Umbilical cord (tissue), 1 donor: ENCODE measurements at regions not wholly inside any gene's neighbourhood (a gene's known extent, or its start where the extent isn't known, plus 50 kb on each side); places are given as distances from the start of the nearest gene placed in this dataset.
"Not testable (repeated sequence)": the region's sequence is repeated elsewhere in the genome, so short reads cannot be mapped to it uniquely, and the experiment has no call there.

ENCODE experiments used
- DNase-seq: peaks from one replicate; pipeline ENCODE4 v3.0.0-alpha.2; 2015; ENCODE audit warnings: low spot score

DNA sequence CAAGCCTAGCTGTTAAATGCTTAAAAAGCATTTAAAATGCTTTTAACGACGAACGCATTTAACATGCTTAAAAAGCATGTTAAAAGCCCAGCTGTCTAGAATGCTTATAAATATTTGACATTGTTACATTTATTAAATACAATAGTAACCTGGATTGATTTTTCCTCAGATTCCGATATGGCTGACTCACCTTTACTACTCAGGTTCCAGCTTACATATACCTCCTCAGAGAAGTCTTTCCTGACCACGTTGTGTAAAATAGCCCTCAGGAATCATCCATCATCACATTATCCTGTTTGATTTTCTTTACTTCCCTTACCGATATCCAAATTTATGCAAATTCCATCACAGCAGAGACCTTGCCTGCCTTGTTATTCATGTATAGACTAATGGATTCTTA, 51.4 kb downstream of the SLC41A2 start:
- no peak for DNase-seq

DNA sequence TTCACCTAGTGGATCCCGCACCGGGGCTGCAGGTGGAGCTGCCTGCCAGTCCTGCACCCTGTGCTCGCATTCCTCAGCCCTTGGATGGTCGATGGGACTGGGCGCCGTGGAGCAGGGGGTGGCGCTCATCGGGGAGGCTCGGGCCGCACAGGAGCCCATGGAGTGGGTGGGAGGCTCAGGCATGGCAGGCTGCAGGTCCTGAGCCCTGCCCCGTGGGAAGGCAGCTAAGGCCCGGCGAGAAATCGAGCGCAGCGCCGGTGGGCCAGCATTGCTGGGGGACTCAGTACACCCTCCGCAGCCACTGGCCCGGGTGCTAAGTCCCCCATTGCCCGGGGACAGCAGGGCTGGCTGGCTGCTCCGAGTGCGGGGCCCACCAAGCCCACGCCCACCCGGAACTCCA, 52.6 kb downstream of the SLC41A2 start:
- not testable (repeated sequence) for DNase-seq

DNA sequence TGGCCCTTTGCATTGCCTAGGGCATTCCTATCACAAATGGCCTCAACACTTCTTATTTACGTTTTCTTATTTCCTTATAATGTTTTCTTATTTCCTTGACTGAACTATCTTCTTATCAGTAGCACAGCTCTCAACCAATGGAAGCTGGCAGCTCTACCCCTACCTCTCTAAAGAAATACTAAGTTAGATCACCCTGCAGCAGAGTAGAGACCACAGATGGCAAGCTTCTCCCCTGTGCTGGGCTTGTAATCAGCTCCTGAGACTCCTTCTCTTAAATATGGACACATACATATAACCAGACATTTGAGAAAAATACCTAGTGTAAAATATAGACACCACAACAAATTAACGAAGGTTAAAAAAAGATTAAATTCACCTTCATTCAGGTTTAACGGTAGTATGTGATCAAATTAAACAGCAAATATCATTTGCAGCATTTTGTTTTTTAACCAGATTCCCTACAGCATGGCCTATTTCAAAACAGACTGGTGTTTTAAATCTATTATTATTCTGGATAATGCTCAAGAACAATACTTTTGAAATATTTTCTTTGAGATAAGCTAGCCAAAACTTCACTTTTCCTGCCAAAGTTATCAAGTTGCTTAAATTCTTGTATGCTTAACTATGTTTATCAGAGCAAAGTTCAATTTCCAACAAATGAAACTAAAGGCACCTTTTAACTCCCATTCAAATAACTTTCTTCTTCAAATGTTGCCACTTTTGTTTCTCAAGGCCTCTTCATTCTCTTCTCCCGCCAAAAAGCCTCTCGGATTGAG, 54.3 kb downstream of the SLC41A2 start:
- no peak for DNase-seq

DNA sequence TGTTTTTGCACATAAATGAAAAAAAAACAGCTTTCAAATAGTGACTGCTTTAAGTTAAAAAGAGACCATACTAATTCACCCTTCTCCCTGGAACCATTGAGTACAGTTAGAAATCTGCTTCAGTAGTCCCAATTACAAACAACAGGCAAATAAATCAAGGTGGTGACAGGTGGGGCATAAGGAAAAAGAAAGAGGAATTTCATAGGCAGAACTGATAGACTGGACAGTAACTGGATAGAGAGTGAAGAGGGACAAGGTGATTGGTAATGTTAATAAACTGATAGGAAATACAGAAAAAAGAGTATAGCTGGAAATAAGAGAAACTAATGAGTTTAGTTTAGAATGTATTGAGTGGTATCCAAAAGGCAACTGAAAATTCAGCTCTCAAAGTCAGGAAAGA, 56.0 kb downstream of the SLC41A2 start:
- no peak for DNase-seq

DNA sequence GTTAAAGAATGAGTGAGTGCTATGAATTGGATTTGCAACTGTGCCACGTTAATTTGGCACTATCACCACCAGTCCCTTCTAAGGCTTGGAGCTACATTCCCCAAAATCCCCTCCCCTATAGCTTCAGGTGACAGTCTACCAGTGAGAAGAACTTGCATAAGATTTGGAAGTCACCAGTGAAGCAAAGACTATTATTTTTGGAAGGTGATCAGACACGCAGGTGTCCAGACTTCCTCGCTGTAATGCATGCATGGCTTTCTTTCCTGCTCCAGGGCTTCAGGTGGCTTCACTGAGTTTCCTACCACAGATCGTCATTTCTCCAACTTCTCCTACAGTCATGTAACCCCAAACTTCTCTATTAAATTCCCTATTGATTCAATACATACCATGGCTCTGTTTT, 61.4 kb downstream of the SLC41A2 start:
- DNase-seq: no peak

DNA sequence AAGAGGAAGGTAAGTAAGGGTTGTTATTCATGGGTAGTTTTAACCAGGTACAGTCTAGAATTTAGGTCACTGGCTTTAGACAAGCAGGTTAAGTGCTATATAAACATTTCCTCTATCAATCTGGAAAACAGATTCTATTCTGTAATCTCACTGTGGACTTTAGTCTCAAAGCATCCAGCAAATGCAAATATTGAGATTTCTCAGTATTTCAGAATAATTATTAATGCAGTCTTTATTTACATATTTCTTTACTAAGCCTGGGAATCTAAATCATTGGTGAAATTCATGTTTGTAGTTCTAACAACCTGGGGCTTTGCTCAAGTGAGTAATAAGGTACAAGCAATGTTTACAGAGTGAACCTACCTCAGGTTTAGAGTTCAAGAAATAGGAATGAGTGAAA, 61.9 kb downstream of the SLC41A2 start:
- no peak for DNase-seq

DNA sequence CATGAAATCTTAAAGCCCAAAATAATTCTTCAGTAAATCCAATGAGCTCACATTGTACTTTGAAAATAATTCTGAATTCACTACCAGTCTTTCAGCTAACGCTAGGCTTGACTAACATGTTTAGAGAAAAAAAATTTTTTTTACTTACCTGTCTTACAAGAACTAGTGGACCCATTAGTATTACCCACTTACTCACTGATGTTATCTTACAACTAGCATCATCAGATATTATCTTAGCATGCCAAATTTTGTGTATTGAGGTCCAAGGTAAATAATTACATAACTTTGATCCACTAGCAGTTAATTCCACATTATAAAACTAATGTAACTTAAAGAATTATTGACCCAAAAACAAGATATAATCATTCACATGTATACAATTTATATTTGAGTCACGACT, 62.7 kb downstream of the SLC41A2 start:
- no peak for DNase-seq

DNA sequence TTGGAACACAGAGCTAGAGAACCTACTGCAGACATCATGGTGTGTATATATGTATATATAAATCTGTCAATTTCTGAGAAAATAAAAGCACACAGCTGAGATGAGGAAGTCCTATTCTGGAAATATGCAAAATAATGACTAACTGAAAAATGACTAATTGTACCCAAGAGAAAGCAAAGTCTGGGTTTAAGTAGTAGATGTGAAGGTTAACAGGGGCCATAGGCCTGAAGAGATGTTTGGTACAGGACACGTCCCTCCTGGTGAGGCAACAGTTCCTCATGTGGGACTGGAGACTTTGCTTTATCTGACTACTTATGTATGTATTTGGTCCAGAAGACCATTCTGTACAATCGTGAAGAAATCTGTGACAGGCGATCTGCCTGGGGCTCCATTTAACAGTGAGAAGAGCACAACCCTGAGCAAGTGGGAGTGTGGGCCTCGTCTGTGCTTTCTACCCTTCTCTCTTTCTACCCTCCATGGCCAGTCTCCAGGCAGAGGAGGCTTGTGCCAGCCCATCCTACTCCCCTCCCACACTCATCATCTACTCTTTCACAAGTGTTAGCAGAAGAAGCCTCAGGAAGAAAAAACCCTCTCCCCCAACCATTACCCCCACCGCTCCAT, 67.5 kb downstream of the SLC41A2 start:
- DNase-seq: no peak

DNA sequence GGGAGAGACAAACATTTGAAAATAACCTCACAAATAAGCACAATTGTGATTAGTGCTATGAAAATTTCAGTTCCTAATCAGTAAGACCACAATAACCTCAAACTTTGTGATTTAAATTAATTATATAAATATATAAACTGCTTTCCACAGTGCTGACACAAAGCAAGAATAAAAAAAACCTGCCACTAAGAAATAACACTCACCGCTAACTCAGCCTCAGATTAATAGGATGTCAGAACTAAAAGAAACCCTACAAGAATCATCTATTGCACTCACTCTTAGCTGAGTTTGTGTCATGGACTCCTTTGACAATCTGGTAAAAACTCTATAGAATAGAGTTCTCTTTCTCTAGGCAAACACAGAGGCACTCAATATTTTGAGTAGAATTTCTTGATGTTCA, 68.4 kb downstream of the SLC41A2 start:
- DNase-seq: no peak

DNA sequence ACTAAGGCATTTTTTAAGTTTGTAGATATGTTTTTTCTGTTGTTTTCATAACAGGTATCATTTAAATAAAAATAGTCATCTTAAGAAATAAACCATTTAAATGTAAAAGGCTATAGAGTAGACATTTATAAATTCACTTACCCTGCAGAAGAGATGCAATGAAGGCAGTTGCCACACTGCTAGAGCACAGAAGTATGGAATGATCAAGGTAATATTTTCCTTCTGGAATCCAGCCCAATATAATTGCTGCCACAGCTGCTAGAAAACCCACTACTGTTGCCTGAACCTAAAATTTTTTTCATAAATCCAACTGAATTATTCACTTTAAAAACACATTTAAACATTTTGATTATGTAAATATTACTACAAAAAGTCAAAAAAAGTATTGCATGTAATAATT, 69.2 kb downstream of the SLC41A2 start:
- no peak for DNase-seq

DNA sequence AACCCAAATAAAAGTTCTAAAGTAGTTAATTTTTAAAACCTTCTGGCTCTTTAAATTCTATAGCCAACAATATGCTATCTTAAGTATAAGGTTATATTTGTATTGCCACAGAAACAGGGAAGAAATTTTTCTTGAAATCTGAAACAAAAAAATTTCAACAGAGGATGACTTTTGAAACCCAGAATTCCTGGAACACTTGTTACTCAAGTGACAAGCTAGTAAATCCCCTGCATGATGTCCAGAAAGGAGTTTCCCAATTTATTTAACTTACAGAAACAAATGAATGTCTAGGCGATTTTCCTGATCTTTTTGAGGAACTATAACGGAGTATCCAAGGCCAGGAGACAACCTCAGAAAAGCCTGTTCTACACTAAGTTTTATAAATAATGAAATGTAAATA, 69.6 kb downstream of the SLC41A2 start:
- DNase-seq: no peak

DNA sequence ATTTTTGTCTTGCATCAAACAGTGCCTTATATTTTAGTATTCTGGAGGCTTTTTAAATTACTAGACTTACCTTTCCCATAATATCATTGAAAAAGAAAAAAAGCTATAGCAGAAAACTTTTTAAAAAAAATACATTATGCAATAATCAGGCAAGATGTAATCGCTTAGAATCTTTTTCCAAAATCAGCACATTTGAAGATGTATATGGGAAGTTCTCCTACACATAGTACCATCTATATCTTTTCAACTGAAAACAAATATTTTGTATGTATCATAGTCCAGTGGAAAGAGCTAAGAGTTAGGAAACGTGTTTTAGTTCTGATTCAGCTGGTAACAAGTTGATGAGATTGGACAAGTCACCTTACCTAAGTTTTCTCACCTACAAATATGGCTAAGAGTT, 70.6 kb downstream of the SLC41A2 start:
- no peak for DNase-seq

DNA sequence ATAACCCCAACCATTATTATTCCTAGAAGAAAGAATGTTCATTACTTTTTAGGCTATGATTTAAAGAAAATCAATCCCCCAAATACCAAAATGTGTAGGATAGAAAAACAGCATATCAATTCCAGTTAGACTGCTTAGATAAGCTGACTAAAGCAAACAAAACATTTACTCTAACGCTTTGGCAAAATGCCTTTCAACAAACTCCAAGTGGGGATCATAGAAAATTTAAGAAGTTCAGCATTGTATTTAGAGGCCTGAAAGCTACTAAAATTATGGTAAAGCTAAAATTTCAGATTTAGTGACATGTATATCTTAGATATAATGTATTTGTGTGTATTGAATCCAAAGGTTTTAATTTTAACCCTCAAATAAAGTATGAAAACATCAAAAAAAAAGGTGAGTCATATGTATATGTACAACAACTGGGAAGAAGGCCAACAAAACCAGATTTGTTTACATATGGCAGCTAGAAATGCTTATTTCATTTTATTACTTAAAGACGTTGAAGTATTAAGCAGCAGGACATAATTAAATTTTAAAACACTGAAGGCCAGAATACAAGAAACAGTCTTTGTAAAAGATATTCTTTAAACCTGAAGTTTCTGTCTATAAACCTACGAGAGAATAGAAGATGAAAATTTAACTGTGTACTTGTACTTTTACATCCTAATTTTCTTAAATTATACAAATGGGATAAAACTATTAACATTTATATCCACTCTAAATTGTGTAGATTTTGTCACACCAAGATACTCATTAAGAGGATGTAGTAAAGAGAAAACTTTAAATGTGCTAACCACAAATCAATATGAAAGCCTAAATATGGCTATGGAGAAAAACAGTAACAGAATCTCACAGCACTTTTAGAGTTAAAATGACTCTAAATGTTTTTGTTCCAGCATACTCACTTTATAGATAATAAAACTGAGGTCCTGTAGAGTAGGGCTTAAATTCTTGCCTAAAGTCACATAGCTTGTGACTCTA, 71.4 kb downstream of the SLC41A2 start:
- DNase-seq: peak; percentile 51

DNA sequence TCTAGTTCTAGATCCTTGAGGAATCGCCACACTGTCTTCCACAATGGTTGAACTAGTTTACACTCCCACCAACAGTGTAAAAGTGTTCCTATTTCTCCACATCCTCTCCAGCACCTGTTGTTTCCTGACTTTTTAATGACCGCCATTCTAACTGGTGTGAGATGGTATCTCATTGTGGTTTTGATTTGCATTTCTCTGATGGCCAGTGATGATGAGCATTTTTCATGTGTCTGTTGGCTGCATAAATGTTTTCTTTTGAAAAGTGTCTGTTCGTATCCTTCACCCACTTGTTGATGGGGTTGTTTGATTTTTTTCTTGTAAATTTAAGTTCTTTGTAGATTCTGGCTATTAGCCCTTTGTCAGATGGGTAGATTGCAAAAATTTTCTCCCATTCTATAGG, 79.2 kb downstream of the SLC41A2 start:
- DNase-seq: not testable (repeated sequence)

DNA sequence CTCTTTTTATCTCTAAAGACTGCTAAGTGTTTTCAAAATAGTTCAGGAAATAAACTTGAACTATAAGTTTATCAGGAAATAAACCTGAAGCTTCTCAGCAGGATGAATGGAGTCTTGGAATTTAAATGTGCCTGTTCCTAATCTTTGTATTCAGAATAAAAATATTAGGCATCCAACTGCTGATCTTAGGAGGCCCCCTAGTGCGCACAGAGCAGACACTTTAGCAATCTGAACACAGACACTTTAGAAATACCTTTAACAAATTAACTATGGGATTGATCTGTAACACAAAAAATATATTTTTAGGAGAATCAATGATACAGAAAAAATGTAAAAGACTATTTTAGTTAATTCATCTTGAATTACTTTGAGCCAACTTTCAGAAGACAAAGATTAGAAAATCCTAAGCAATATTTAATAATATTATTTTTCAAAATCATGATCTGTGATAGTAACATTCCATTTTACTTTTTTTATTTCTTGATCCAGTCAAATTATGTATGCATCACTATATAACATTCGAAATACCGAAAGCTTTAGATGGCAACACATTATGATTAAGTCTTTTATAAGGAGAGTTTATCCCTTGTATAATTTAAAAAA, 80.9 kb downstream of the SLC41A2 start:
- DNase-seq: peak; percentile 57

DNA sequence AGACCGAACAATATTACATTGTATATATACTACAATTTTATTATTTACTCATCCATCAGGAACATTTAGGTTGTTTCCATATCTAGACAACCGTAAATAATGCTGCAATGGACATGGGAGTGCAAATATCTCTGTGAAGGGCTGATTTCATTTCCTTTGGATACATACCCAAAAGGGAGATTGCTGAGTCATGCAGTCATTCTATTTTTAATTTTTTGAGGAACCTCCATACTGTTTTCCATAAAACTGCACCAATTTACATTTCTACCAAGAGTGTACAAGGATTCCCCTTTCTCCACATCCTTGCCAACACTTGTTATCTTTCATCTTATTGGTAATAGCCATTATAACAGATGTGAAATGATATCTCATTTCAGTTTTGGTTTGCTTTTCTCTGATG, 84.7 kb downstream of the SLC41A2 start:
- no peak for DNase-seq

DNA sequence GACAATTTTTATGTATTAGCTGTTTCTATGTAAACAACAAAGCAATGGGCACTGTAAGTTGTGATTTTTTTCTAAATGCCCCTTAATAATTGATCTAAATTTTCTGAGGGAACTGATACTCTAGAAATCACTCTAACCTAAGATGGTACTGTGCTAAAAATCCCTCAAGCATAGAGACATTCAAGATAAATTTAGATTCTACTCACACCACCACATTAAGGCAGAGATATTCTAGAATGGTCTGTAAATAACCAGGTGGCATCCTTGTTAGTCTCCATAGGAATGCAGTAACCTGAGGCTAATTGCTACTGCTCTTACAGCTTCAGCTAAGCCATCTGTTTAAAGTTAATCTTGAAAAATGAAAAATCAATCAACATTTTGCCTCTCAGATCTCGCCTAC, 87.3 kb downstream of the SLC41A2 start:
- no peak for DNase-seq

DNA sequence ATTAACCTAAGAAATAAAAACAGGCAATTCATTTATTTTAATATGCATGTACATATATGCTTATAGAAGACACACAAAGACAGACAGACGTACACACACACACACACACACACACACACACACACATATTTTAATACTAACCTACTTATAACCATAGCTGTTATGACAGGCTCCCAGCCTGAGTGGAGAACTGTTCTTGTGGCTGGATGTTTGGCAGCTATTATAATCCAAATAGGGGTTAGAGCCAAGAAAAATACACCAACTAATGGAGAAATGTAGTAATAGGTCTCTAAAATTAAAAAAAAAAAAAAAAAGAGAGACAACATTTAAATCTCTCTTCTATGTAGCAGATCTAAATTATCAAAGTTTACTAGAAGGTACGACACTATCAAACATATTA, 91.8 kb downstream of the SLC41A2 start:
- DNase-seq: peak; percentile 30

DNA sequence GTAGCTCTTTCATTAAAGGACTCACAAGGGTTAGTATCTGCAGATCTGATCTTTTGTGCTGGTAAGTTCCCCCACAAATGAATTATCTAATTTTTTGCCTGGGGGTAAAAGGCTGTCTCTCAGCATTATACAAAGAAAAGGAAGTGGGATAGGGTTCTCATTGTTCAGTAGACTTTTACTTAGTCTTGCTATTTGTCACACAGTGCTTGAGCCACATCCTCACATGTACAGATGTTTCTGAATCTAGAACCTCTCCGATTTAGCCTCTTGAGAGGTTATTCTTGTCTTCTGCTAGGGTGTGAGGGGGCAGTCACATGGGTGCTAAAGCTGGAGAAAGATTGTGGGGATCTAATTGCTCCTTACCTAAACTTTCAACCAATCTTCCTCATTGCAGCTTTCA, 93.0 kb downstream of the SLC41A2 start:
- DNase-seq: no peak

DNA sequence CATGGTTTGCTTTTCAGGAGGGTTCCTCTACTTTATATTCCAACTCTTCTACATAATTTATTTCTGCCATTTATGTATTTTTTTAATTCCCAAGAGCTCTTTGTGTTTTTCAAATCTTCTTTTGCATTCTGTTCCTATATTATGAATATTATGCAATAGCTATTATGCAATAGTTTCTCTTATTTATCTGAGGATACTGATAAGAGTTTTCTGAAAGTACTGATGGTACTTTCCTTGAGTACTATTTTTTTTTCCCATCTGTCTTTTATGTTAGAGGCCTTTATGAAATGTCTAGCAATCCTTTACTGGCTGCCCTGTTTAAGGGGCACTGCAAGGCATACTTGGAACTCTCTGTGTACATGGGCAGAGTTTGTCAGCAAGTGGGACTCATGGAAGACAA, 93.4 kb downstream of the SLC41A2 start:
- no peak for DNase-seq

DNA sequence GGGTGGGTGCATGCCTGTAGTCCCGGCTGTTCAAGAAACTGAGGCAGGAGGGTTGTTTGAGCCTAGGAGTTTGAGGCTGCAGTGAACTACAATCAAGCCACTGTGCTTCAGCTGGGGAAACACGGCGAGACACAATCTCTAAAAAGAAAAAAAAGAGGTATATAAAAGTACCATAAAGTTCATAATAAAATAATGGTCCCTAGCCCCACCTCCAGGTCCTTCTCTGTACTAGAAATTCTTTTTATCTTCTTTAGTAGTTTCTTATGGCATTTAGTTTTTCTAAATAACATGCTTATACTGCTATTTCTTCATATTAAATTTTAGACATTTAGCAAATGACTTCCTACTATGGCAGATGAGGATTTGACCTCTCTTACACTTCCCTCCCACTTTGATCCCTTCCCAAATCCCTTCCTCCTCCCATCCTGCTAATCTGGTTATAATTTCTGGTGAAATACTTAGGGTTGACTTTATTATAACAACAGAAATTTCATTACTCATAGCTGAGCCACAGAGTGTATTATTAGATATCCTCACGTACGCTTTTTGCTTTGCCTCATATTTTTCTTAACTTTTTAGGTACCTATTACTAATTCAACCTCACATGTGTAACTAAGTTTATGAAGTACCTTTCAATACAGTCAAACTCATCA, 94.7 kb downstream of the SLC41A2 start:
- DNase-seq: no peak
